Upper lobe of left lung (tissue), 4 donors: ENCODE measurements at regions not wholly inside any gene's neighbourhood (a gene's known extent, or its start where the extent isn't known, plus 50 kb on each side); places are given as distances from the start of the nearest gene placed in this dataset.

Experiments
- POLR2A ChIP-seq, 4 donors: fragments of 450-650 bp; IDR thresholded peaks; one replicate each; pipeline ENCODE4 v1.5.1; 2016 to 2017; ENCODE audit warnings: antibody characterized with exemption in 4 of 4, mild to moderate bottlenecking in 2 of 4
- POLR2AphosphoS5 ChIP-seq, 2 donors: sonication (generic); formaldehyde crosslinking; IDR thresholded peaks; one replicate each; pipeline ENCODE4 v1.5.1; 2017; ENCODE audit warnings: antibody characterized with exemption in 2 of 2
- TF ChIP-seq, protein P1 (sequence below), 6 experiments: fragments of 450-650 bp in 4 of 6; fragments of 200-600 bp in 2 of 6; sonication (generic) in 2 of 6; IDR thresholded peaks; one replicate each; pipeline ENCODE4 v1.5.1; 2016 to 2019; ENCODE audit warnings: antibody characterized with exemption in 6 of 6

DNA sequence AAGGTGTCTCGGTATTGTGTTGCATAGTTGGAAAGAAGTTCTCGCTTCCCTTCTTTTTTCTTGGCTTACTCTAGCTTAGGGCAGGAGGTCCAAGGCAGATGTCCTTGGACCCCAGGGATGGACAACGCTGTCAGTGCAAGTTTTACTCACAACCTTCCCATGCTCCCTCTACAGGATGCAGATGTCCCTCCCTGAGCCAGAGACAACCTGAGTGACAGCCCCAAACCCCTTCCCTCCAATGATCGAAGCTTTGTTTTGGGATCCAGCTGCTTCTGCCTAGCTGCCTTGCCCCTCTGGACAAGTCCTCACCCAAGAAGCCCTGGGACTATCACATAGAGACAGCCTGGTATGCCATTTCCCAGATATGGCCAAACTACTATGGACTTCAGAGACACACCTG lies 112.0 kb upstream of the RAP1B start:
- TF ChIP-seq, protein P1, sequence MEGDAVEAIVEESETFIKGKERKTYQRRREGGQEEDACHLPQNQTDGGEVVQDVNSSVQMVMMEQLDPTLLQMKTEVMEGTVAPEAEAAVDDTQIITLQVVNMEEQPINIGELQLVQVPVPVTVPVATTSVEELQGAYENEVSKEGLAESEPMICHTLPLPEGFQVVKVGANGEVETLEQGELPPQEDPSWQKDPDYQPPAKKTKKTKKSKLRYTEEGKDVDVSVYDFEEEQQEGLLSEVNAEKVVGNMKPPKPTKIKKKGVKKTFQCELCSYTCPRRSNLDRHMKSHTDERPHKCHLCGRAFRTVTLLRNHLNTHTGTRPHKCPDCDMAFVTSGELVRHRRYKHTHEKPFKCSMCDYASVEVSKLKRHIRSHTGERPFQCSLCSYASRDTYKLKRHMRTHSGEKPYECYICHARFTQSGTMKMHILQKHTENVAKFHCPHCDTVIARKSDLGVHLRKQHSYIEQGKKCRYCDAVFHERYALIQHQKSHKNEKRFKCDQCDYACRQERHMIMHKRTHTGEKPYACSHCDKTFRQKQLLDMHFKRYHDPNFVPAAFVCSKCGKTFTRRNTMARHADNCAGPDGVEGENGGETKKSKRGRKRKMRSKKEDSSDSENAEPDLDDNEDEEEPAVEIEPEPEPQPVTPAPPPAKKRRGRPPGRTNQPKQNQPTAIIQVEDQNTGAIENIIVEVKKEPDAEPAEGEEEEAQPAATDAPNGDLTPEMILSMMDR (IDR thresholded peaks at IDR 0.05), result no peak
- TF ChIP-seq POLR2A (IDR thresholded peaks at IDR 0.05) (no peak), POLR2AphosphoS5 (IDR thresholded peaks at IDR 0.05) (no peak)
